ENCODE measurements at regions not wholly inside any gene's neighbourhood (a gene's known extent, or its start where the extent isn't known, plus 50 kb on each side); places are given as distances from the start of the nearest gene placed in this dataset.

DNA sequence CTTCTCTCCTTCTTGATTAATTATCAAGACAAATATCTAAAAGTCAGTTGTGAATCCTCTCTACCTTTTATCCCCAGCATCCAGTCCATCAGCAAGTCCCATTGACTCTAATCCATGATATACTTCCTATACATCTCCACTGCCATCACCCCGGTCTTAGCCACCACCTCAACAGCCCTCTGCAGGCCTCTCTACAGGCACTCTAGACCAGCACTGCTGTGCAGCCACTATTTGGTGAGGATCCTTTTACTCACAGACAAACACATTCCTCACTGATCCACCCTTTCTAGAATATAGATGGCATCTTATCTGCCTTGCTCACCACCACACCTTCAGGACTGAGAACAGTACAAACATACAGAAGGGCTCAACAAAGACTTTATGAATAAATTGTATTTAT lies 221.7 kb downstream of the RFC3 start:
- no peak for DNase-seq (ENCODE audit: low read depth in 2 of 2)

- DNase-seq (ENCODE audit: low read depth in 2 of 2): no peak
Measured at GRCh38 chr13:34040863-34041262, 222.9 kb downstream of the RFC3 start.

- DNase-seq (ENCODE audit: low read depth in 2 of 2): no peak
Measured at GRCh38 chr13:34044041-34044440, 226.1 kb downstream of the RFC3 start.

GRCh38 chr13:34044660-34045080 lies 226.7 kb downstream of the RFC3 start:
- no peak for DNase-seq (ENCODE audit: low read depth in 2 of 2)

- DNase-seq (ENCODE audit: low read depth in 2 of 2): no peak
Measured at GRCh38 chr13:34046457-34046856, 228.5 kb downstream of the RFC3 start.

DNA sequence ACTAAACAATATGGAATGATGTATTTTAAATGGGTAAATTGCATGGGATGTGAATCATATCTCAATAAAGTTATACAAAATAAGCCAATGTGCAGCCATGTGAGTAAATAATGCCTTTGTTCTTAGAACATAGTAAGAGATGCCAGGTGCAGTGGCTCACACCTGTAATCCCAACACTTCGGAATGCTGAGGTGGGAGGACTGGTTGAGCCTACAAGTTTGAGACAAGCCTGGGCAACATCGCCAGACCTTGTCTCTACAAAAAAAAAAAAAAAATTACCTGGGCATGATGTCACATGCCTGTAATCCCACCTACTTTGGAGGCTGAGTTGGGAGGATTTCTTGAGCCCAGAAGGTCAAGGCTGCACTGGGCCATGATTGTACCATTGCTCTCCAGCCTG lies 230.7 kb downstream of the RFC3 start:
- DNase-seq (ENCODE audit: low read depth in 2 of 2): no peak

- no peak for DNase-seq (ENCODE audit: low read depth in 2 of 2)
Measured at GRCh38 chr13:34056733-34057258, 238.8 kb downstream of the RFC3 start.

DNA sequence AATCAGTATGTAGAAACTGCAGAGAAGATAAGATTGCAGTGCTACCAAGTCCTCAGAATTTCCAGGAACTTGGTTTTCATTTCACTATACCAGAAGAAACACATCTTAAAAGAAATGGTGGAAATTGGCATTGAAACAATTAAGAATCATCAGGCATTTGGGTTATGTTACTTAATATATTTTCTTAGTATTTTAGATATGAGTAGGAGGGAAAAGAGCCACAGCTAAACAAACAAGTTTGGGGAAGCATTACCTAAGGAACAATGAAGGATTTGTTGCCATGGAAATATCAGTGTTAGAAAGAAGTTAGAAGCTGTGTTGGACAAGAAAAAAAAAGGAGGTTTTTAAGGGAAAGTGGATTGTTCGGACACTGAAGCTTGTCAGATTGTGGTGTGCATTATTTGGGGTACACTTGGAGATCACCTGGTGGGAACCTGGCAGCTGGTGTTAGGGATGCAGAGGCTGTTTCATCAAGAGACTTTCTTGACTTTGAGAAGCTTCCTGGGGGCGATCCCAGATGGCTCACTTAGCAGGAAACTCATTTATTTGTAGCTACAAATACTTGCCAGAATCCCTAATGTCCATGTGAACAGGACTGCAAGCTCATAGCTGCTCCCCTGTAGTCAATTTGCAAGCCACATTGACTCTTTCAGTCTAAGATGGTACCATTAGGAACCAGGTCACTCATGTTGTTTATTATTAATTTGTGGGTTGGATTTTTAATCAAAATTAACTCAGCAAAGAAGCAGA lies 246.7 kb downstream of the RFC3 start:
- no peak for DNase-seq (ENCODE audit: low read depth in 2 of 2)

- no peak for DNase-seq (ENCODE audit: low read depth in 2 of 2)
Measured at GRCh38 chr13:34065928-34066327, 248.0 kb downstream of the RFC3 start.

DNA sequence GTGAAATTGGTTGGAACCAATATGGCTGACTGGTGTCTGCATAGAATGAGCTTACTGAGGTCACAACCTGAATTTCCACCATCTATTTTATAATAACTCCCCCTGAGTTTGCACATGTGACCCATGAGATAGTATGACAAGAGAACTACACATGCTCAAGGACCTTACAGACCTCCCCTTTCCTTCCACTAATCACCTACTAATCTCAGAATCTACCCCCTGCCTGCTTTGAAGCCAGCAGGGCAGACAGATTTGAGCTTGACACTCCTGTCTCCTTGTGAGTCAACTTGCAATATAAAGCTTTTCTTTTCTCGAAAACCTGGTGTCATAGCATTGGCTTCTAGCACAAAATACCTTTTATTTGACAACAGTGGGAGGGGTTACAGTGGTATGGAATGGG lies 248.4 kb downstream of the RFC3 start:
- no peak for DNase-seq (ENCODE audit: low read depth in 2 of 2)

DNA sequence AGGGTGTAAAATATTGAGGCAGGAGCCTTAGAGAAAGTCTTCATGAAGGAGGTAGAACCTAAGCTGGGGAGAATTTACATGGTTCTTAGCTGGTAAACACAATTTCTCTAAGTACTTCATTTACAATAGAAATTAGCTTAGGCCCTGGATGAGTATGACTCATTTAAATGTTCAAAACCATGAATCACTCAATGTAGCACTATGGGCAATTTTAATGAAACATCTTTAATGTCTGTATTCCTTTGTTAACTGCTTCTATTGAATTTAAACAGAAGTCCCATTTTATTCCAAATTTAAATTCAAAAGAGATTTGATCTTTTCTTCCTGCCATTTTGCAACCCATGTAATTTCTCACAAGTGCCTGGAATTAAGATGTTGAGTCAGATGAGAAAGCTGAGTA lies 252.1 kb downstream of the RFC3 start:
- DNase-seq (ENCODE audit: low read depth in 2 of 2): no peak

DNA sequence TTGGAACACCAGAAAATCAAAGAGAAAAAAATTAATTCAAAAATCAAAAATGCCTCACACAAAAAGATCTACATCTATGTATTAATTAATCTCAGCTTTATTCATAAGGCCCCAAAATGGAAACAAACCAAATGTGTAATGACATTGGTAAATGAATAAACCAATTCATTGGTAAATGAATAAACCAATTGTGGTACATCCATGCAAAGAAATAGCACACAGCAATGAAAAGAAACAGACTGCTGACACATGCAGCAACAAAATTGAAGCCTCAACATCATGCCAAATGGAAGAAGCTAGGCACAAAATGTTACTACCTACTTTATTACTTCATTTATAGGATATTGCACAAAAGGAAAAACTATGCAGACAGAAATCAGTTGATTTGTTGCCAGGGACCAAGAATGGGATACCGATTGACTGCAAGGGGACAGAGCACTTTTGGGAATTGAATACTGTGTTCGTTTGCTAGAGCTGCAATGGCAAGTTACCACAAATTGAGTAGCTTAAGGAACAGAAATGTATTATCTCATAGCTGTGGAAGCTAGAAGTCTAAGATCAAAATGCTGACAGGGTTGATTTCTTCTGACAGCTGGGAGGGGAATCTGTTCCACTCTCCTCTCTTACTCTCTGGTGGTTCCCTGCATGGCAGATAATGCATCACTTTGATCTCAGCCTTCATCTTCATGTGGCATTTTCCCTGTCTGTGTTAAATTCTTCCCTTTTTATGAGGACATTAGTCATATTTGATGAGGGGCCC lies 252.8 kb downstream of the RFC3 start:
- DNase-seq (ENCODE audit: low read depth in 2 of 2): no peak

GRCh38 chr13:34076319-34076718 lies 258.4 kb downstream of the RFC3 start:
- DNase-seq (ENCODE audit: low read depth in 2 of 2): no peak

DNA sequence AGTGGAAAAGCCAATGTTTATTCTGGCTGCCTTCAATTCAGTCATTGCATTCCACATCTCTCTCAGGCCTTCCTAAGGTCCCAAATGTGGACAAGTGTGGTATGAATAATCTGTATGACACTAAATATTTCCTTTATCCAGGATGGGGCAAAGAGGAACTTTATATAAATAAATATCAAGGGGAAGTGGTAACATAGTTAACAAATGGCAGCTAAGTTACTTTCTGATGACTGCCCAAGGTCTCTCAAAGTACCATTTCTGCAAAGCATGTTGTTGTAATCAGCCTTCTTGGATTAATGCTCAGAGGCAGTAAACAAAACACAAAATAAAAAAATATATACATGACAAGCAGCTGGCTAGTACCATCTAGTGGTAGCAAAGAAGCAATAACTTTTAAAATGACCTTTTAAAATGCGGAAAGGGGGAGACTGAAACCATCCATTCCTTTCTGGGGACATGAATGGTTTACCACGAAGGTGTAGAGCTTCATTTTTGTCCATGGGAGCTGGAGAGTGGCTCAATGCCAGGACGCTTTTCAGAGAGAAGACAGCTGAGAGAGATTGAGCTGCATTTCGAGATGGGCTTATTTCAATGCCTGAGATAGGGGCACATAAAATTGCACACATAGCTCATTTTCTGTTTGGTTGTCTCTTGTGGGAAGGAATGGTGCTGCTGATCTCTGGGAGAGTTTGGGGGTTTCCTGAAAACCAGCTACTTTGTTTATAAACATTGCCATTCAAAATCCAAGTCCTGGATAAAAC lies 259.2 kb downstream of the RFC3 start:
- DNase-seq (ENCODE audit: low read depth in 2 of 2): no peak

GRCh38 chr13:34078334-34078999 lies 260.5 kb downstream of the RFC3 start:
- no peak for DNase-seq (ENCODE audit: low read depth in 2 of 2)

DNA sequence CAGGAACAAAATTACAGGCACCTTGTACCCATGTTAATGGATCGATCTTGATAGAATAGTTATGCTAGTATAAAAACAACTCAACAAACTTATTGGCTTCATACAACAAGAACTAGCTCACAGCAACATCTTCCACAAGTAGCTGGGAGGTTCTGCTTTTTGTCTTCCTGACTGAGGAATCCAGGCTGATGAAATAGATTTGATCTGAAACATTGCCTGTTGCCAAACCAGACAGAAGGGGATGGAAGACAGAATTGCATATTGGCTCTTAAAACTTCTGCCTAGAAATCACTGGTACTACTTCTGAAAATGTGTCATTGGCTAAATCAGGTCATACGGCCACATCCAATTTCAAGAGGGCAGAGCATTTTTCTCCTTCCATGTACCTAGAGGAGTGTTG lies 267.3 kb downstream of the RFC3 start:
- no peak for DNase-seq (ENCODE audit: low read depth in 2 of 2)

GRCh38 chr13:34086281-34086680 lies 268.3 kb downstream of the RFC3 start:
- no peak for DNase-seq (ENCODE audit: low read depth in 2 of 2)

DNA sequence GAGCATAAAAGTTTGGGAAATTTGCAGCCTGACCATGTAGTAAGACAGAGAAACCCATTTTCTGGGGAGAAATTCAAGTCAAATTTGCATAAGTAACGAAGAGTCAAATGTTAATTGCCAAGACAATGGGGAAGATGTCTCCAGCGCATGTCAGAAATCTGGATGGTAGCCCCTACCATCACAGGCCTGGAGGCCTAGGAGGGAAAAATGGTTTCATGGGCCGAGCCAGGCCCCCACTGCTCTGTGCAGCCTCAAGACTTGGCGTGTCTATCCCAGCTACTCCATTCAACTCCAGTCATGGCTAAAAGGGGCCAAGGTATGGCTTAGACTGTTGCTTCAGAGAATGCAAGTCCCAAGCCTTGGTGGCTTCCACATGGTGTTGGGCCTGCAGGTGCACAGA lies 269.8 kb downstream of the RFC3 start:
- DNase-seq (ENCODE audit: low read depth in 2 of 2): no peak

DNA sequence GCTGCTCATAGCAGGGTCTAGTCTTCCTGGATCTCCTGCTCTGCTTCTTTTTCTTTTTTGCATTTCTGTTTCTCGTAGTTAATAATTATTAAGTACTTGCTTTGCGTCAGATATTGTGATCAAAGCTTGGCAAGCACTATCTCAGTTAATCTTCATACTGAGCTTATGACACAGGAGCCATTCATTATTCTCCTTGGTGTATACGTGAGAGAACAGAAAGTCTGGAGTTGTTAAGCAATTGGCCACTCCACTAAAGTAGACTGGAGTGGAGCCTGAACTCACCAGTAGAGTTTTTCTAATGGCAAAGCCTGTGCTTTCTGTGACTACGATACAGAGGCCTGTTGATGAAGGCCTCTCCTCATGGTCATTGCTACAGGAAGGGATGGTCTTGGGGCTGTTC lies 285.9 kb downstream of the RFC3 start:
- no peak for DNase-seq (ENCODE audit: low read depth in 2 of 2)

DNA sequence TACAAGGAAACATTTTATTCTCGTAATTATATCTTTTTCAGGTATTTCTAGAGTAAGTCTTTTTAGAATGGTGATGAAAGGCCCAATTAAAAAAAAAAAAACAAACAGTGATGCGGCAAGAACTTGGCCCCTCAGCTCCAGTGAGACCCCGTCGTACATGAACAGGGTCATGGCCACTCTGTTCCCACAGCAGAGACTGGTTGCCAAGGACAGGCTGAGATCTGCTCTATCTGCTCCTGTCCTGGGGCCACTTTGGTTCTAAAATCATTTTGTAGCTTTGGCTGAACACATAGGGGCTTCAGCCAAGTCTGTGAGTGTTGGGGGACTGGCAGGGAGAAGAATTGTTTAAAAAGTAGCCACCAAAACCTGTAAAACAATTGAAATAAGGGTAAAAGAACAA lies 286.9 kb downstream of the RFC3 start:
- DNase-seq (ENCODE audit: low read depth in 2 of 2): no peak

- DNase-seq (ENCODE audit: low read depth in 2 of 2): no peak
Measured at GRCh38 chr13:34107806-34108205, 289.9 kb downstream of the RFC3 start.

GRCh38 chr13:34108410-34108809 lies 290.5 kb downstream of the RFC3 start:
- no peak for DNase-seq (ENCODE audit: low read depth in 2 of 2)

Data from stimulated activated CD4-positive, alpha-beta T cell treated with anti-CD3 and anti-CD28 coated beads, Interleukin-1b, Interleukin-23, amount 100 ng/mL, for 4 hours (primary cell).